ENCODE measurements at regions not wholly inside any gene's neighbourhood (a gene's known extent, or its start where the extent isn't known, plus 50 kb on each side); places are given as distances from the start of the nearest gene placed in this dataset.

DNA sequence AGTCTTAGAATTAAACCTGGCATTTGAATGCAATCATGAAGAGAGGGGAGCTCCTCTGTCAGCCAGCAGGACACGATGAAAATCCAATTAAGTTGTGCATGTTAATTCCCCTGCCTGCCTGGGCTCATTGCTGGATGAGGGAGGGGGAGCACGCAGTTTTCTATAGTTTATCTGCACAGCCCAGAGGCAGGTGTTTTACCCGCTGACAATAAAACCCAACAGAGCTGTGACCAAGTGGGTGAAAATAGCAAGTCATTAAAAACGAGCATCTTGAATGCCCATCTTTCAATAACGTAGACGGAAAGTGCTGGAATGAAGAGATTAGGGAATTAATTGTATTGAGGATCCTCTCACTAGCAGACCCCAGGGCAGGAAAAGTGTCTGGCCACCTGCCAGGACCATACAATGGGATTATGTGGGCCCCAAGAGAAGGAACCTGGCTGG lies 100.1 kb upstream of the FAM20C start (continued):
- TF ChIP-seq, protein P1, sequence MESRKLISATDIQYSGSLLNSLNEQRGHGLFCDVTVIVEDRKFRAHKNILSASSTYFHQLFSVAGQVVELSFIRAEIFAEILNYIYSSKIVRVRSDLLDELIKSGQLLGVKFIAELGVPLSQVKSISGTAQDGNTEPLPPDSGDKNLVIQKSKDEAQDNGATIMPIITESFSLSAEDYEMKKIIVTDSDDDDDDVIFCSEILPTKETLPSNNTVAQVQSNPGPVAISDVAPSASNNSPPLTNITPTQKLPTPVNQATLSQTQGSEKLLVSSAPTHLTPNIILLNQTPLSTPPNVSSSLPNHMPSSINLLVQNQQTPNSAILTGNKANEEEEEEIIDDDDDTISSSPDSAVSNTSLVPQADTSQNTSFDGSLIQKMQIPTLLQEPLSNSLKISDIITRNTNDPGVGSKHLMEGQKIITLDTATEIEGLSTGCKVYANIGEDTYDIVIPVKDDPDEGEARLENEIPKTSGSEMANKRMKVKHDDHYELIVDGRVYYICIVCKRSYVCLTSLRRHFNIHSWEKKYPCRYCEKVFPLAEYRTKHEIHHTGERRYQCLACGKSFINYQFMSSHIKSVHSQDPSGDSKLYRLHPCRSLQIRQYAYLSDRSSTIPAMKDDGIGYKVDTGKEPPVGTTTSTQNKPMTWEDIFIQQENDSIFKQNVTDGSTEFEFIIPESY (IDR thresholded peaks at IDR 0.05; ENCODE audit: extremely low read depth, insufficient replicate concordance, low read length): no peak
- TF ChIP-seq, protein P2, sequence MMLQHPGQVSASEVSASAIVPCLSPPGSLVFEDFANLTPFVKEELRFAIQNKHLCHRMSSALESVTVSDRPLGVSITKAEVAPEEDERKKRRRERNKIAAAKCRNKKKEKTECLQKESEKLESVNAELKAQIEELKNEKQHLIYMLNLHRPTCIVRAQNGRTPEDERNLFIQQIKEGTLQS (IDR thresholded peaks at IDR 0.05): no peak
- no peak for TF ChIP-seq EGR1 (IDR thresholded peaks at IDR 0.05; ENCODE audit: low read depth)
- no peak for TF ChIP-seq TCF7L2 (IDR thresholded peaks at IDR 0.05; ENCODE audit: borderline replicate concordance, extremely low read depth, insufficient read depth, insufficient read length)

DNA sequence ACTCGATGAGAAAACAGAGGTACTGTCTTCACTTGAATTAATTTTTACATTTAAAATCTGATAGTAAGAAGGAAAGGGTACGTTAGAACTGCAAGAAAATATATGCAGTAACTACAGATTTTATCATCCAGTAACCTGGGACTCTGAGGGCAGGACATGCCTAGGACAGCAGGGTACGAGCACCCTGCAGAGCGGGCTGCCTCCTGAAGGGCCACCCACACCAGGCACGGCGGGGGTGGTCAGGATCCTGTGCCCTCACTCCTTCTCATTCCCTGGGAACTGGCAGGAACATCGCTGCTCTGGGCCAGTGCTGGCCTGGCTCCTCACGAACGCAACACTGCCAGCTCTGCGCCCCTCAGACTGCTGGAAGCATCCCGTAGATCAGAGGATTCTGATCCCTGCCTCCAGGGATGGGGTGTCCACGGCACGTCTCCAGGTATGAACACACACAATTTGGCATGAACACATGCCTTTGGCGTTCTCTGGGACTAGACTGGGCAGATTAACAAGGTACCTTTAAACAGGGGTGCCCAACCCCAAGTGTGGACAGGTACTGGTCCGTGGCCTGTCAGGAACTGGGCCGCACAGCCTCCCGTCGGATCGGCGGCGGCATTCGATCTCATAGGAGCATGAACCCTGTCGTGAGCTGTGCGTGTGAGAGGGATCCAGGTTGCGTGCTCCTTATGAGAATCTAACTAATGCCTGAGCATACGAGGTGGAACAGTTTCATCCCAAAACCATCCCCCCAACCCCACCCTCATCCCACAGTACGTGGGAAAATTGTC lies 99.3 kb upstream of the FAM20C start:
- peaks cover 25% of the 10 kb centered on the region; the same call in 1 of the 2 replicates for H3K27me3 ChIP-seq (ENCODE audit: insufficient read depth, low read length)
- RAD21 ChIA-PET (ENCODE audit: low non-redundant PET in 1 of 2, low total read pairs in 2 of 2, uncharacterized antibody in 2 of 2, unreplicated experiment in 2 of 2): no interaction called here
- no peak overlapping the region for H2AFZ ChIP-seq (ENCODE audit: low read depth, low read length, poor library complexity, severe bottlenecking)
- intact Hi-C loops (cut with micrococcal nuclease): no loop called here
- H3K36me3 ChIP-seq (ENCODE audit: control insufficient read depth in 1 of 2, insufficient read depth in 2 of 2, low read length in 2 of 2): no peaks in the 10 kb centered on the region
- H3K4me2 ChIP-seq (ENCODE audit: low read length): no peak overlapping the region
- DNase-seq (ENCODE audit: low read depth, low spot score) (no peak), ATAC-seq (no peak)
- POLR2A ChIA-PET: no interaction called here
- no peaks in the 10 kb centered on the region for H3K9me3 ChIP-seq (ENCODE audit: control insufficient read depth in 1 of 2, insufficient read depth in 1 of 2, low read depth in 1 of 2, low read length in 2 of 2)
- no peak overlapping the region for H3K4me3 ChIP-seq (replicated peaks in 1 of 2; ENCODE audit: low read depth in 1 of 2, low read length in 2 of 2)
- CTCF ChIA-PET: no interaction called here
- no peaks in the 10 kb centered on the region for H4K20me1 ChIP-seq (ENCODE audit: insufficient read depth)
- H3K9me2 ChIP-seq (ENCODE audit: insufficient read depth): no peaks in the 10 kb centered on the region
- no TSS peak for BruUV-seq (replicated peaks)
- TF ChIP-seq, protein P3, sequence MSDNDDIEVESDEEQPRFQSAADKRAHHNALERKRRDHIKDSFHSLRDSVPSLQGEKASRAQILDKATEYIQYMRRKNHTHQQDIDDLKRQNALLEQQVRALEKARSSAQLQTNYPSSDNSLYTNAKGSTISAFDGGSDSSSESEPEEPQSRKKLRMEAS (IDR thresholded peaks at IDR 0.05): no peak
- TF ChIP-seq EGR1 (IDR thresholded peaks at IDR 0.05; ENCODE audit: low read depth): no peak
- TF ChIP-seq JUND (IDR thresholded peaks at IDR 0.05): no peak
- no peak for TF ChIP-seq SP1 (IDR thresholded peaks at IDR 0.05; ENCODE audit: low read depth)
- no peak for TF ChIP-seq SIN3A (IDR thresholded peaks at IDR 0.05; ENCODE audit: low read depth)
- TF ChIP-seq, protein P1 (IDR thresholded peaks at IDR 0.05; ENCODE audit: extremely low read depth, insufficient replicate concordance, low read length): no peak
- TF ChIP-seq, protein P2 (IDR thresholded peaks at IDR 0.05): no peak
- TF ChIP-seq FOSL1 (IDR thresholded peaks at IDR 0.05; ENCODE audit: low read depth): no peak
- no peak for TF ChIP-seq EZH2 (IDR thresholded peaks at IDR 0.05)
- TF ChIP-seq CBX3 (IDR thresholded peaks at IDR 0.05; ENCODE audit: low read depth): no peak
- no peak for TF ChIP-seq ZFX (IDR thresholded peaks at IDR 0.05)
- TF ChIP-seq SRF (IDR thresholded peaks at IDR 0.05; ENCODE audit: low read depth): no peak
- no peak for TF ChIP-seq YY1 (IDR thresholded peaks at IDR 0.05; ENCODE audit: extremely low read depth, insufficient replicate concordance, low read depth, low read length)
- no peak for TF ChIP-seq POLR2A (IDR thresholded peaks at IDR 0.05; ENCODE audit: borderline replicate concordance, extremely low read depth, insufficient read depth, insufficient read length)
- TF ChIP-seq CEBPB (IDR thresholded peaks at IDR 0.05; ENCODE audit: low read depth): no peak
- H3K79me2 ChIP-seq (ENCODE audit: insufficient read depth, low read length): no peaks in the 10 kb centered on the region
- no peak overlapping the region for H3K9ac ChIP-seq (ENCODE audit: low read length)
- no peak overlapping the region for H3K27ac ChIP-seq (ENCODE audit: low read depth, low read length)
- H3K4me1 ChIP-seq (ENCODE audit: control insufficient read depth in 1 of 2, insufficient read depth in 2 of 2, low read length in 2 of 2): peaks cover 3 to 15% of the 10 kb centered on the region in 2 experiments; a peak in 2 of 4 replicates
